ENCODE measurements at regions not wholly inside any gene's neighbourhood (a gene's known extent, or its start where the extent isn't known, plus 50 kb on each side); places are given as distances from the start of the nearest gene placed in this dataset.

DNA sequence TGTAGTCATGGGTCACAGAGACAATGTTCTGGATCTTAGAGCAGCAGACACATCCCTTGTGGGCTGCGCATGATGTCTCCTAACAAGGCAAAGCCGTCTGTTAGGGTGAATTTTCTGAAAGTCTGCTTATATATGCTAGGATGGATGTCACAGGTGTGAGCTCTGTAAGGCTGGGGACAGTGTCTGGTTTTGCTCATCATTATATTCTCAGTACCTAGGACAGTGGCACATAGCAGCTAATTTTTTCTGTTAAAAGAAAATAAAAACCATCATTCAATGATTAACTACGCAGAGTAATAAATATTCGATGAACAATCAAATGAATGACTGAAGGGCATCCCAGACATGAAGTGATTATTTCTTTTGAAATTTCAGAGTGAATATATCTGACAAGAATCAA lies 52.9 kb upstream of the FAM169A start:
- TF ChIP-seq, protein P1, sequence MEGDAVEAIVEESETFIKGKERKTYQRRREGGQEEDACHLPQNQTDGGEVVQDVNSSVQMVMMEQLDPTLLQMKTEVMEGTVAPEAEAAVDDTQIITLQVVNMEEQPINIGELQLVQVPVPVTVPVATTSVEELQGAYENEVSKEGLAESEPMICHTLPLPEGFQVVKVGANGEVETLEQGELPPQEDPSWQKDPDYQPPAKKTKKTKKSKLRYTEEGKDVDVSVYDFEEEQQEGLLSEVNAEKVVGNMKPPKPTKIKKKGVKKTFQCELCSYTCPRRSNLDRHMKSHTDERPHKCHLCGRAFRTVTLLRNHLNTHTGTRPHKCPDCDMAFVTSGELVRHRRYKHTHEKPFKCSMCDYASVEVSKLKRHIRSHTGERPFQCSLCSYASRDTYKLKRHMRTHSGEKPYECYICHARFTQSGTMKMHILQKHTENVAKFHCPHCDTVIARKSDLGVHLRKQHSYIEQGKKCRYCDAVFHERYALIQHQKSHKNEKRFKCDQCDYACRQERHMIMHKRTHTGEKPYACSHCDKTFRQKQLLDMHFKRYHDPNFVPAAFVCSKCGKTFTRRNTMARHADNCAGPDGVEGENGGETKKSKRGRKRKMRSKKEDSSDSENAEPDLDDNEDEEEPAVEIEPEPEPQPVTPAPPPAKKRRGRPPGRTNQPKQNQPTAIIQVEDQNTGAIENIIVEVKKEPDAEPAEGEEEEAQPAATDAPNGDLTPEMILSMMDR (IDR thresholded peaks at IDR 0.05; ENCODE audit: unreplicated experiment), result no peak

DNA sequence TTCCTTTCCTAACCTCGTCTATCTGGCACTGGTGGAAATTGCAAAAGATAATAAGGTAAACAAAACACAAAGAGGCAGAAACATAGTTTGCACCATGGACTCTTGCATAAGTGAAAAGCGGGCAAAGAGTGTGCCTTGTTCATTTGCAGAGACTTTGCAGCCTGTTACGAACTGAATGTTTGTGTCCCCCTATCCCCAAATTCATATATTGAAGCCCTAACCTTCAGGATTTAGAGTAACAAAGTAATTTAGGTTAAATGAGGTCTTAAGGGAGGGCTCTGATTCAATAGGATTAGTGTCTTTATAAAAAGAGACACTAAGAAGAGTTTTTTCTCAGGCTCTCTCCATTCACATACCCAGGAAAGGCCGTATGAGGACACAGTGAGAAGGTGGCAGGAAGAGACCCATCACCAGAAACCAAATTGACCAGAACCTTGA lies 52.1 kb upstream of the FAM169A start:
- Mint-ChIP-seq H3K4me1 (ENCODE audit: unreplicated experiment) (no peaks in the 10 kb centered on the region), H3K9me3 (ENCODE audit: unreplicated experiment) (no peaks in the 10 kb centered on the region), H3K27me3 (ENCODE audit: unreplicated experiment) (no peaks in the 10 kb centered on the region), H3K36me3 (ENCODE audit: low read depth, unreplicated experiment) (no peaks in the 10 kb centered on the region), H3K27ac (ENCODE audit: unreplicated experiment) (no peak overlapping the region), H3K4me3 (ENCODE audit: unreplicated experiment) (no peak overlapping the region)
- no peak for DNase-seq (ENCODE audit: low spot score)
- TF ChIP-seq, protein P1 (IDR thresholded peaks at IDR 0.05; ENCODE audit: unreplicated experiment), result no peak

More for the DNA sequence above, 52.9 kb upstream of the FAM169A start:
- Mint-ChIP-seq H3K36me3 (ENCODE audit: low read depth, unreplicated experiment) (no peaks in the 10 kb centered on the region), H3K4me1 (ENCODE audit: unreplicated experiment) (no peaks in the 10 kb centered on the region), H3K9me3 (ENCODE audit: unreplicated experiment) (no peaks in the 10 kb centered on the region), H3K27me3 (ENCODE audit: unreplicated experiment) (no peaks in the 10 kb centered on the region), H3K4me3 (ENCODE audit: unreplicated experiment) (no peak overlapping the region), H3K27ac (ENCODE audit: unreplicated experiment) (no peak overlapping the region)
- no peak for DNase-seq (ENCODE audit: low spot score)

- DNase-seq (ENCODE audit: low spot score), result no peak
- H3K27me3 Mint-ChIP-seq (ENCODE audit: unreplicated experiment), result no peaks in the 10 kb centered on the region
- TF ChIP-seq, protein P1 (IDR thresholded peaks at IDR 0.05; ENCODE audit: unreplicated experiment), result no peak
- H3K4me3 Mint-ChIP-seq (ENCODE audit: unreplicated experiment), result no peak overlapping the region
- H3K4me1 Mint-ChIP-seq (ENCODE audit: unreplicated experiment), result no peaks in the 10 kb centered on the region
- H3K27ac Mint-ChIP-seq (ENCODE audit: unreplicated experiment), result no peak overlapping the region
- H3K36me3 Mint-ChIP-seq (ENCODE audit: low read depth, unreplicated experiment), result no peaks in the 10 kb centered on the region
- H3K9me3 Mint-ChIP-seq (ENCODE audit: unreplicated experiment), result no peaks in the 10 kb centered on the region
Observed at GRCh38 chr5:74916831-74917710, 50.9 kb upstream of the FAM169A start.
